Ramos (cell line): ENCODE measurements at regions not wholly inside any gene's neighbourhood (a gene's known extent, or its start where the extent isn't known, plus 50 kb on each side); places are given as distances from the start of the nearest gene placed in this dataset.
"Not testable (repeated sequence)": the region's sequence is repeated elsewhere in the genome, so short reads cannot be mapped to it uniquely, and the experiment has no call there.

Source experiments
- in situ Hi-C: fragments of 300-500 bp; cut with MboI; formaldehyde crosslinking; loops from one replicate; pipeline ENCODE4 v1.14.3; 2022; ENCODE audit warnings: low sequenced_read_pairs; ENCODE audit not compliant: unreplicated experiment

DNA sequence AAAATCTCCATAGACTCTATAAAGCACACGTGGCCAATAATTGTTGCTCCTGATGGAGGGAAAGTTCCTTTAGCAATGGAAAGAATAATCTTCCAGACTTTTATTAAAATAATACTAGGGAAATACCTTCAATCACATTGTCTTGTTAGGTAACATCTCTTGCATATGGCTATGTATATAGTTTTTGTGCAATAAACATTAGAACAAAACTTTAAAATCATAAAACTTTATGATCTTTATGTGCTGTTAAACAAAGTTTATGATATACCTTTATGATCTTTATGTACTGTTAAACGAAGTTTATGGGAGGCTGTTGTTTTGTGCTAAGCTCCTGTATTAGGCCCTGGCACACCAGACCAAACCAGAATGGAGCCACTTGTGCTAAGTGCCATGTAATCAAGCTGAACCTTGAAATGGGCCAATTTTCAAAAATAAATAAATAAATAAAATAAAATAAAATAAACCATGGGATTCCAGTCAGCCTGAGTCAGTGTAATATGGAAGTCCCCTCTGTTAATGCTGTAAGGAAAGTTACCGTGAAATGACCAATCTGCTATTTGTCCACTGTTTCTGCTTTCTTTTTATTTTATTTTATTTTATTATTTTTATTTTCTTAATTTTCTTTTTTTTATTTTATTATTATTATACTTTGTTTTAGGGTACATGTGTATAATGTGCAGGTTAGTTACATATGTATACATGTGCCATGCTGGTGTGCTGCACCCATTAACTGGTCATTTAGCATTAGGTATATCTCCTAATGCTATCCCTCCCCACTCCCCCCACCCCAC is 431.3 kb downstream of the SPATA31D1 start:
- in situ Hi-C loops: no loop called here

DNA sequence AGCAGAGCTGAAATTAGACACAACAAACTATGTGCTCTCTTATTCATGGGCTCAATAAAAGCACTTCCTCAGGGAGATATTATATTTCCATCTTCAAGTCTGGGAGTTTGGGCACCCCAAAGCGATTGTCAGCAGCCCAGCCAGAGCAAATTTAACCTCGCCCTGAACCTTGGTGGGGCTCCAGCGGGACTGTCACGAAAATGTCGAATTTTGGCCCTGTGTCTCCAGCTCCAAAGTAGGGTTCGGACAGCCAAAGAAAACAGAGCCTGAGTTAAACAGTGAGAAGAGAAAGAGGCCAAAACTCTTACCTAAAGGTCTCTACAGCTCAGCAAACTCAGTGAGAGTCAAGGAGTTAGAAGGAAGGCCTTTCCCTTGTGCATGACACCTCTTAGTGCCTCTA is 432.9 kb downstream of the SPATA31D1 start:
- in situ Hi-C loops: no loop called here

DNA sequence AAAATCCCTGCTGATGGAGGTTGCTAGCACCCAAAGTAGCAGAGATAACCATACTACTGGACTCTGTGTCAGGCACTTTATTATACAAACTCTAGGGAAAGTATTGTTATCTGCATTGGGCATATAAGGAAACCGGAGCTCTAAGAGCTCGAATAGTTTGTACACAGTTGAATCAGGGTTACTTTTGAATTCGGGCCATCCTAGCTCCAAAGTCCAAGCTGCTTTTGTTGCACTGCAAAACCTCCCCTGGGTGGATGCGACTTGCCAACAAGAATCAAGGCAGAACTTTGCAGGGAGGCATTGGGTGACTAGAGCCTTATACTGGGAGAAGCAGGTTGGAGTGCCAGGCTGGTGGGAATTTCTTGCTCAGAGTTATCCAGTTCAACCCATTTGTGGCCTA is 435.1 kb downstream of the SPATA31D1 start:
- in situ Hi-C loops: no loop called here

GRCh38 chr9:82424599-82425120 is 436.1 kb downstream of the SPATA31D1 start:
- in situ Hi-C loops: no loop called here

DNA sequence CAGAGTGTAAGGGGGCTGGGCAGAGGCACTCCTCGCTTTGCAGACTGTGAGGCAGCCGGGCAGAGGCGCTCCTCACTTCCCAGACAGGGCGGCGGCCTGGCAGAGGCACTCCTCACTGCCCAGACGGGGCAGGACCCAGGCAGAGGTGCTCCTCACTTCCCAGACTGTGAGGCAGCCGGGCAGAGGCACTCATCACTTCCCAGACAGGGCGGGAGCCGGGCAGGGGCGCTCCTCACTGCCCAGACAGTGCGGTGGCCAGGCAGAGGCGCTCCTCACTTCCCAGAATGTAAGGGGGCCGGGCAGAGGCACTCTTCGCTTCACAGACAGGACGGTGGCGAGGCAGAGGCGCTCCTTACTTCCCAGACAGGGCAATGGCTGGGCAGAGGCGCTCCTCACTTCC is 442.5 kb downstream of the SPATA31D1 start:
- in situ Hi-C loops: no loop called here

DNA sequence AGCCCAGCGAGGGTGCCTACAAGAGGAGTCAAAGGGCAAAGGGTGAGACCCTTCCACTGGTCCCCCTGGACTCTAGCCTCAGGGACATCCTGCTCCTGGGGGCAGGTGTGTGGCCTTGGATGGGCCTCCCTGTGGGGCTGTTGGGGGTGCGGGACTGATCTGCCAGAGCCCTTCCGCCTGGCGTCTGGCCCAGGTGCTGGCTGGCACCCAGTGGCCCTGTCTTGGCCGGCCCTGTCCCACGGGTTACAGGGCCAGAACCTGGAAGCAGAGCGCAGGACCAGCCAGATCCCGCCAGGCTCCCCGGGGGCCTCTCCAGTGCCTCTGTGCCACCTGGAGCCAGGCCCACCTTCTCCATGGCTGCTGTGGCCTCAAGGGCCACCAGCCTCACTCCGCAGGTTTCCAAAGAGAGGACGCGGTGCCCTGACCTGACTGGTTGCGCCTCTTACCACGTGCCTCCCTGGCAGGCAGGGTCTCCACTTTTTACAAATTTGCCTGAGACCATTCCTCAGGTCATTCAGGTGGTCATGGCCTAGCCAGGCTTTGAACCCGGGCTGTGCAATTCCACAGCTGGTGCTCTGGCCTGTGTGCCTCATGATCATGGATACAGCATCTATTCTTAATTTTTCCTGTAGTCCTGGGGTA is 444.8 kb downstream of the SPATA31D1 start:
- in situ Hi-C loops: not testable (repeated sequence)

- in situ Hi-C loops: no loop called here
Observed at GRCh38 chr9:82436475-82436874, 447.9 kb downstream of the SPATA31D1 start.

- in situ Hi-C loops: not testable (repeated sequence)
Observed at GRCh38 chr9:82437183-82437582, 448.6 kb downstream of the SPATA31D1 start.

GRCh38 chr9:82438581-82438980 is 450.0 kb downstream of the SPATA31D1 start:
- in situ Hi-C loops: no loop called here

- in situ Hi-C loops: no loop called here
Observed at GRCh38 chr9:82443312-82443711, 454.7 kb downstream of the SPATA31D1 start.

- in situ Hi-C loops: no loop called here
Observed at GRCh38 chr9:82445556-82445955, 457.0 kb downstream of the SPATA31D1 start.

- in situ Hi-C loops: no loop called here
Observed at GRCh38 chr9:82447343-82447742, 458.8 kb downstream of the SPATA31D1 start.

DNA sequence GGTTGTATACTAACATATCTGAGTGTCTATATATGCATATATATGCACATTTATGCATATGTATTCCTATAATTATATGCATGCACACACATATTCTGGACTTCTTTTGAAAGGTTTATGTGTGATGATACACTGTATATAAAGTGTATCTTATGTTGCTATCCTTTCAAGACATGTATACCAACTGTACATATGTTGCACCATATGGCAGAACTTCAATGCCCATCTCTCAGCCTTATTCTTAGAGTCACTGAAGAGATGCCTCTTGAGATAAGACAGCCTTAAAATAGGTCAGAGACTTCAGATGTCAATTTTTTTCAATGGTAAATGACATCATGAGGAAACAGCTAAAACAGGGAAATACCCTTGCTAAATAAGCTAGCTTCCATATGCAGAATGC is 461.4 kb downstream of the SPATA31D1 start:
- in situ Hi-C loops: no loop called here

DNA sequence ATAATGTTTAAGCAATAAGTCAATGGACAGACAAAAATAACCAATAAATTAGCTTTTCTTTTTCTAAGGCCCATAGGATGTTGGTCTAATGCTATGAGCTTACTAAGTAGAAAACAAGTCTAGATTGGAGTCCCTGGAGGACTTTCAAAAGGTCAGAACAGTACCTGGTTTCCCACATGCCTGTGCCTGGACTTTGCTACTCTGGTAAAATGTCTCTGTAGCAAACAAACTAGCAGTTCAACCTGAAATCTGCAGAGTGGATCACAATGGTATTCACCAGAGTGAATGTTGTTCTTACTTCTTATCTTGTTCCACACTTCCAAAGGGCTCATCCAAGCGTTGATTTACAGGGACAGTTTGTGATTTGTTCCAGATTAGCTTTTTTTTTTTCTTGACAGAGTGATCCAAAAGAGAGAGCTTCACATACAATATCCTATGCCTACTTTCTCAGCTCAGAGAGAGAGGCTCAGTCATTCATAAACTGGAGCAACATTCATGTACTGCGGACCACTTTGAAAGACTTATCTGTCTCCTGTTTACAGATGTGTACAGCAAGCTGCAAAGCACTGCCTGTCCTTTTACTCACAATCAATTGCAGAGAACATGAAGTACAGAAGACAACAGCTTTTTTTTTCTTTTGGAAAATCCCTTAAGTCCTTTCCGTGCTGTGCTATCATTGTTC is 466.1 kb downstream of the SPATA31D1 start:
- in situ Hi-C loops: no loop called here

DNA sequence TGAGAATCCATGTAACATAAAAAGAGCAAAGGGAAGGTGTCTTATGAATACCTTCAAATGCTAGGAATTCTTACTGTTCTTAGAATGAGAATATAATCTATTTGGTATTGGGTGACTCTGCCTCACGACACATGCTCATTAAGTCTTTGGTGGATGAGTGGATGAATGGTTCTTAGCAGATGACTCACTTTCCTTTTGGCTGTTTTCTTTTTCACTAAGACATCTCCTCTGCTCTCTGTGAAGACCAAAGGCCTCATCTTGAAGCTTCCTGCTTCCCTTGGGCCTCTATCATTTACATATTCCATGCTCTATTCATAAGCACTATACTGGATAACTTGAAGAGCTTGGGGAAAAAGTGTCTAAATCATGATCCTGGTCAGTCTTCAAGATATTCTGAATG is 468.1 kb downstream of the SPATA31D1 start:
- in situ Hi-C loops: no loop called here

GRCh38 chr9:82457298-82457697 is 468.7 kb downstream of the SPATA31D1 start:
- in situ Hi-C loops: no loop called here

DNA sequence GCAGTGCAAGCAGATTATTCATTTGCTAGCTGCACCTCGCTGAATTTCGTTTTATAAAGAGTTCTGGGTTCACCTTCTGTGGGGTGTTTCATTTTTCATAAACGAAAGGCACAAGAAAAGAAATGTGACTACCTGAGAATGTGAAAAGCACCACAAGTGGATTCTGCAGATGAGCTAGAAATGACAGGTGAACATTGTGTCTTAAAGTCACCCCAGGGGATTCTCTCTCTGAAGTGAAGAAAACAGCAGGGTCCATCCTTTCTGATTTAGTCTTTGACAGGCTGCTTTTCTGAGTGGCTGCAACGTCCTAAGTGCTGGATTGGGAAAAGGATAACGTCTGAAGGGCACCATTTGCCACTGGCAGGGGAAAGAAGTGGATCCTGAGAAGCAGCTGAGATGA is 469.3 kb downstream of the SPATA31D1 start:
- in situ Hi-C loops: no loop called here

DNA sequence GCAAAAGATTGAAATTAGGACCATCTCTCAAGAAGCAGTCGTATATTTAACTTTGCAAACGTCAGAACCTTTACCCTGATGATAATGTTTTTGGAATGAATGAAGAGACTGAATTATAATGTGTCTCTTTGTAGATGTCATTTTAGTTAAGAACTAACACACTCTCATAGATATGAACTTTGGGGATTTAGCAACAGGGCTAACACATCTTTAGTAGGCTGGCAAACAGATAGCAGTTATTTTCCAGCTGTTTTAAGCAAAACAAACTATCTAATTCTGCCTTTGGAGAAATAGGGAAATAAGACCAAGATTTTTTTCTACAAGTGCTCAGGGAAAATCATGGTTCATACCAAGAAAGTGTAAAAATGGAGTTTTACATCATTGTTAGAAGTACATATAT is 469.7 kb downstream of the SPATA31D1 start:
- in situ Hi-C loops: no loop called here

DNA sequence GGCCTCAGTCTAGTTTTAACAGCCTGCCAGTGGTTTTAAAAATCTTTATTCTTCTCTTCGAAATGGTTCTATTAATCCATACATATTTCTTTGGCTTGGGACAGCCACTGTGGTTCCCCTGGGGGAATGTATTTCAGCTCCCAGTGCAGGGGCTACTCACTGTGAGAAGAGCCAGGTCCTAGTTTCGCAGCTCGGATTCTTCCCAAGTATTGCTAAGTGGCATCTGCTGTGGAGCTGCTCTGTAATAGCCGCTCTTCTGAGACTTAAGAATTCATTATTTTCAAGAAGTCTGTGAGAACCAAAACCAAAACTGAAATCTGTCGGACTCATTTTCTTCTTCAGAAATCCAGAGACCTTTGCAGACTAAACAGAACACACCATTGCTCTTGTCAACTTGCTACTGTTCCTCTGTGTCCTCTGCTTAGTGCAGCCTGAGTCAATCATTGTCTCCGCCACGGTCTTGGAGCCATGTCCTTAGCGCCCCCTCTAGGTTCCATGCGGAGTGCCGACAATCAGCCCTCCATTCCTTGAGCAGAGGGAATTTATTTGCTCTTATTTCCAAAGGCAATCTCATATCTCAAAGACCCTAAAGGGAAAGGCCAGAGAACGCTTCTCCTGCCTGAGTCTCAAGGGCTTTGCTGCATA is 478.2 kb downstream of the SPATA31D1 start:
- in situ Hi-C loops: no loop called here

- in situ Hi-C loops: no loop called here
Observed at GRCh38 chr9:82467436-82467835, 478.9 kb downstream of the SPATA31D1 start.

DNA sequence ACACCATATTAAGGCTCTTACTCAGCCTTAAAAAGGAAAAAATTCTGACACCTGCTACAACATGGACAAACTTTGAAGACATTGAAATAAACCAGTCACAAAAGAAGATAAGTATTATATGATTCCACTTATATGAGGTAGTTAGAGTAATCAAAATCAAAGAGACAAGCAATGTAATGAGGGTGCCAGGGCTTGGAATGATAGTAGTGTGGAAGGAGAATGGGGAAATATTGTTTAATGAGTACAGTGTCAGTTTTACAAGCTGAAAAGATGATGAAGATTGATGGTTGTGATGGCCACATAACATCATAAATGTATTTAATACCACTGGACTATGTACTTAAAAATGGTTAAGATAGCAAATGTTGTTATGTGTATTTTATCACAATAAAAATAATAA is 485.7 kb downstream of the SPATA31D1 start:
- in situ Hi-C loops: no loop called here
